K562 (cell line): ENCODE measurements at regions not wholly inside any gene's neighbourhood (a gene's known extent, or its start where the extent isn't known, plus 50 kb on each side); places are given as distances from the start of the nearest gene placed in this dataset.

ENCODE experiments used
- ATAC-seq: fragments of 200-7000 bp; cut with Tn5 transposase; 3 replicates; pipeline ENCODE4 v1.9.1; 2020; ENCODE audit warnings: moderate library complexity
- BruUV-seq: library from RNA; stranded (reverse); fragments of 400-500 nt; replicated peaks from 2 replicates; lab custom pipeline; 2021; lab: Mats Ljungman, UMichigan
- CTCF ChIA-PET: fragments of 300-600 bp; formaldehyde crosslinking; extraction: SDS; loops from one replicate; lab custom pipeline; 2021; ENCODE audit warnings: low intra/inter-chr PET ratio; lab: Yijun Ruan, JAX
- POLR2A ChIA-PET: fragments of 300-600, 350-650 bp; sonication (Branson Sonifier 250); formaldehyde crosslinking; extraction: SDS; loops from one replicate; lab custom pipeline; 2021; ENCODE audit warnings: antibody characterized with exemption, inconsistent platforms; lab: Yijun Ruan, JAX
- DNase-seq, 4 experiments: peaks; one replicate each; pipeline versions ENCODE4 v3.0.0 to v3.0.0-alpha.2; 2011 to 2018; ENCODE audit warnings: low spot score in 3 of 4, mixed read lengths in 3 of 4; ENCODE audit errors: extremely low read depth in 1 of 4
- FAIRE-seq: peaks from 2 replicates; lab custom pipeline; 2011; peaks lifted over from hg19 to GRCh38; lab: Jason Lieb, UNC
- H2AFZ ChIP-seq: 2 replicates; pipeline ENCODE4 v1.6.0; 2011; ENCODE audit warnings: low read depth, low read length, control low read depth, inconsistent platforms
- H3K27ac ChIP-seq: fragments of 200-600 bp; 3 replicates; pipeline ENCODE4 v1.8.0; 2011; ENCODE audit warnings: low read depth, mild to moderate bottlenecking, control low read depth, inconsistent platforms, low read length, moderate library complexity, mixed read lengths; ENCODE audit errors: extremely low read depth
- H3K27me3 ChIP-seq, 2 experiments: fragments of 300-600 bp in 1 of 2; 2 replicates in 1 of 2; 3 replicates in 1 of 2; pipeline versions ENCODE4 v1.6.0 to v1.8.0; 2011; ENCODE audit warnings: inconsistent platforms in 2 of 2, low read length in 2 of 2, mild to moderate bottlenecking in 1 of 2, mixed read lengths in 1 of 2, moderate library complexity in 1 of 2; ENCODE audit not compliant: control insufficient read depth in 2 of 2, insufficient read depth in 2 of 2
- H3K36me3 ChIP-seq: fragments of 300-600 bp; 3 replicates; pipeline ENCODE4 v1.8.0; 2011; ENCODE audit warnings: mild to moderate bottlenecking, low read length, inconsistent platforms; ENCODE audit not compliant: control insufficient read depth, insufficient read depth
- H3K4me1 ChIP-seq, 2 experiments: fragments of 200-600 bp in 1 of 2; replicated peaks in 1 of 2; 2 replicates in 1 of 2; 3 replicates in 1 of 2; pipeline versions ENCODE4 v1.5.1 to v1.8.0; 2011; ENCODE audit warnings: inconsistent platforms in 2 of 2, low read length in 2 of 2, mild to moderate bottlenecking in 1 of 2, mixed read lengths in 1 of 2, moderate library complexity in 1 of 2; ENCODE audit not compliant: control insufficient read depth in 2 of 2, insufficient read depth in 2 of 2
- H3K4me2 ChIP-seq: 2 replicates; pipeline ENCODE4 v1.6.1; 2011; ENCODE audit warnings: low read length, control low read depth, inconsistent platforms, mixed read lengths; ENCODE audit not compliant: insufficient read depth
- H3K4me3 ChIP-seq: fragments of 200-600 bp; sonication (generic), shearing (Covaris generic); 2 replicates; pipeline ENCODE4 v1.5.1; 2016; ENCODE audit warnings: control low read depth, inconsistent platforms
- H3K79me2 ChIP-seq: fragments of 200-600 bp; 3 replicates; pipeline ENCODE4 v1.8.0; 2011; ENCODE audit warnings: low read length, inconsistent platforms; ENCODE audit not compliant: control insufficient read depth, insufficient read depth
- H3K9ac ChIP-seq, 2 experiments: 2 replicates each; pipeline versions ENCODE4 v1.6.0 to v1.6.1; 2011; ENCODE audit warnings: low read depth in 2 of 2, low read length in 2 of 2, control low read depth in 1 of 2, inconsistent platforms in 1 of 2, mild to moderate bottlenecking in 1 of 2, mixed read lengths in 1 of 2; ENCODE audit not compliant: insufficient read depth in 1 of 2
- H3K9me1 ChIP-seq: one replicate; pipeline ENCODE4 v1.6.0; 2011; ENCODE audit warnings: inconsistent platforms, mild to moderate bottlenecking, low read length, moderate library complexity; ENCODE audit not compliant: control insufficient read depth, insufficient read depth
- H3K9me3 ChIP-seq: replicated peaks from 2 replicates; pipeline ENCODE4 v1.5.1; 2011; ENCODE audit warnings: low read depth, low read length, inconsistent platforms; ENCODE audit not compliant: control insufficient read depth, insufficient read depth
- H4K20me1 ChIP-seq: replicated peaks from 2 replicates; pipeline ENCODE4 v1.6.1; 2011; ENCODE audit warnings: low read length, inconsistent platforms, mixed read lengths; ENCODE audit not compliant: control insufficient read depth, insufficient read depth
- FOXJ2 ChIP-seq: fragments of 200-800 bp; sonication (Bioruptor generic); IDR thresholded peaks from 2 replicates; pipeline ENCODE4 v1.6.1; 2016; ENCODE audit warnings: missing genetic modification characterization, missing compliant biosample characterization
- HINFP ChIP-seq: fragments of 450-650 bp; conservative IDR thresholded peaks from 2 replicates; pipeline ENCODE4 v1.6.1; 2016; ENCODE audit warnings: missing genetic modification characterization, low read depth, mild to moderate bottlenecking, control low read depth, missing compliant biosample characterization
- PBX2 ChIP-seq, 2 experiments: IDR thresholded peaks in 1 of 2; conservative IDR thresholded peaks in 1 of 2; 2 replicates each; pipeline ENCODE4 v1.6.1; 2016; ENCODE audit warnings: low read depth in 2 of 2, mild to moderate bottlenecking in 1 of 2, missing compliant biosample characterization in 1 of 2, missing genetic modification characterization in 1 of 2, moderate library complexity in 1 of 2
- POLR2G ChIP-seq: fragments of 200-400 bp; formaldehyde crosslinking; IDR thresholded peaks from 2 replicates; pipeline ENCODE4 v1.6.1; 2017; ENCODE audit warnings: low read depth, mild to moderate bottlenecking, antibody characterized with exemption, low read length, moderate library complexity
- PYGO2 ChIP-seq: fragments of 450-650 bp; IDR thresholded peaks from 2 replicates; pipeline ENCODE4 v1.6.1; 2016; ENCODE audit warnings: mild to moderate bottlenecking, missing genetic modification characterization, moderate library complexity, missing compliant biosample characterization
- SNRNP70 ChIP-seq: fragments of 200-400 bp; formaldehyde crosslinking; optimal IDR thresholded peaks from 2 replicates; pipeline ENCODE3; 2017; ENCODE audit warnings: low read depth, low read length
- ZFX ChIP-seq: sonication (generic); formaldehyde crosslinking; IDR thresholded peaks from 2 replicates; pipeline ENCODE4 v1.8.0; 2022; ENCODE audit warnings: mild to moderate bottlenecking, missing genetic modification reagents, moderate library complexity
- ZNF146 ChIP-seq: IDR thresholded peaks from one replicate; pipeline ENCODE4 v1.6.1; 2018; ENCODE audit warnings: missing compliant biosample characterization; ENCODE audit not compliant: unreplicated experiment
- WGBS: fragments of 100-300 bp; shearing (Covaris generic); methylation state at CpG from one replicate; pipeline ENCODE4 v1.1.6; 2016; ENCODE audit warnings: low coverage, mixed read lengths; ENCODE audit not compliant: insufficient coverage; ENCODE audit errors: missing lambda C conversion rate; 5-methylcytosine and 5-hydroxymethylcytosine counted together
- in situ Hi-C: fragments of 300-500 bp; cut with MboI; formaldehyde crosslinking; loops from 4 replicates; pipeline ENCODE4 v1.15.0; 2018; ENCODE audit warnings: inconsistent platforms, mixed read lengths
- intact Hi-C: fragments of 100-400 bp; cut with micrococcal nuclease; formaldehyde crosslinking; loops from 2 replicates; pipeline ENCODE4 v1.14.2; 2022

GRCh38 chr10:10055656-10056442 lies 961.8 kb upstream of the CELF2 start (continued):
- TF ChIP-seq POLR2G (no peak), PYGO2 (tag) (no peak), PBX2 (CRISPR knock-in tag; IDR thresholded peaks at IDR 0.05; ENCODE audit: low read depth) (no peak), PBX2 (tag; conservative IDR thresholded peaks at IDR 0.05; ENCODE audit: low read depth) (no peak), FOXJ2 (tag) (no peak)

GRCh38 chr10:10056961-10057360 lies 960.7 kb upstream of the CELF2 start:
- no peak overlapping the region for H3K4me3 ChIP-seq
- BruUV-seq: no TSS peak
- H4K20me1 ChIP-seq: no peaks in the 10 kb centered on the region
- no peaks in the 10 kb centered on the region for H3K36me3 ChIP-seq
- no peak overlapping the region for H2AFZ ChIP-seq
- no peak overlapping the region for H3K4me2 ChIP-seq
- in situ Hi-C loops (no loop called here), intact Hi-C loops (no loop called here)
- no peaks in the 10 kb centered on the region for H3K4me1 ChIP-seq
- ATAC-seq (no peak), DNase-seq (no peak), FAIRE-seq (no peak)
- no peaks in the 10 kb centered on the region for H3K27me3 ChIP-seq
- no peaks in the 10 kb centered on the region for H3K9me1 ChIP-seq
- no peak overlapping the region for H3K9ac ChIP-seq
- H3K79me2 ChIP-seq: no peaks in the 10 kb centered on the region
- 2% methylated on average over 5 of the region's 5 CpGs for WGBS
- TF ChIP-seq ZFX (CRISPR knock-in tag) (no peak), HINFP (no peak), ZNF146 (CRISPR knock-in tag) (no peak), SNRNP70 (no peak)
- CTCF ChIA-PET: no interaction called here
- H3K9me3 ChIP-seq: no peaks in the 10 kb centered on the region; the same call in 1 of the 2 replicates
- POLR2A ChIA-PET: no interaction called here
- H3K27ac ChIP-seq: no peak overlapping the region
